Adrenal gland (tissue), 9 donors: ENCODE measurements at regions not wholly inside any gene's neighbourhood (a gene's known extent, or its start where the extent isn't known, plus 50 kb on each side); places are given as distances from the start of the nearest gene placed in this dataset.
"Not testable (repeated sequence)": the region's sequence is repeated elsewhere in the genome, so short reads cannot be mapped to it uniquely, and the experiment has no call there.

ENCODE experiments used
- DNase-seq, 7 donors: peaks; one replicate each; pipeline ENCODE4 v3.0.0-alpha.2; 2019 to 2020
- H3K27ac ChIP-seq, 5 donors: fragments of 200-600 bp; sonication (generic) in 4 of 5; 1 replicate in 3 of 5; 2 replicates in 2 of 5; pipeline versions ENCODE4 v1.5.1 to v1.8.0; 2016 to 2020; ENCODE audit warnings: mild to moderate bottlenecking in 1 of 5
- H3K27me3 ChIP-seq: fragments of 200-600 bp; 2 replicates; pipeline ENCODE4 v1.8.0; 2021
- H3K36me3 ChIP-seq, 2 donors: fragments of 200-600 bp; replicated peaks in 1 of 2; 1 replicate in 1 of 2; 2 replicates in 1 of 2; pipeline versions ENCODE4 v1.5.1 to v1.8.0; 2018 to 2022
- H3K4me1 ChIP-seq, 2 donors: fragments of 200-600 bp; replicated peaks in 1 of 2; 1 replicate in 1 of 2; 2 replicates in 1 of 2; pipeline versions ENCODE4 v1.5.1 to v1.8.0; 2018 to 2021
- H3K4me3 ChIP-seq, 4 donors: fragments of 200-600 bp; sonication (generic) in 3 of 4; one replicate each; pipeline ENCODE4 v1.5.1; 2016 to 2018
- H3K9me3 ChIP-seq, 3 donors: fragments of 200-600 bp; sonication (generic) in 1 of 3; replicated peaks in 1 of 3; 1 replicate in 2 of 3; 2 replicates in 1 of 3; pipeline versions ENCODE4 v1.5.1 to v1.8.0; 2016 to 2021
- CTCF ChIP-seq, 6 experiments: fragments of 450-650 bp in 4 of 6; fragments of 200-600 bp in 2 of 6; sonication (generic) in 1 of 6; IDR thresholded peaks; 1 replicate in 5 of 6; 2 replicates in 1 of 6; pipeline versions ENCODE4 v1.5.1 to v1.8.0; 2016 to 2021; ENCODE audit warnings: antibody characterized with exemption in 6 of 6, mild to moderate bottlenecking in 2 of 6, moderate library complexity in 1 of 6
- POLR2A ChIP-seq, 2 donors: fragments of 450-650 bp; IDR thresholded peaks; one replicate each; pipeline ENCODE4 v1.6.1; 2017; ENCODE audit warnings: antibody characterized with exemption in 2 of 2, mild to moderate bottlenecking in 2 of 2, moderate library complexity in 1 of 2
- WGBS, 4 donors: extraction: QIAGEN DNeasy Blood & Tissue Kit in 2 of 4; methylation state at CpG; one replicate each; pipeline versions ENCODE4 v1.1.5 to v1.1.7; 2013 to 2017; 5-methylcytosine and 5-hydroxymethylcytosine counted together
- intact Hi-C, 2 donors: fragments of 100-400 bp; cut with DNase I; formaldehyde crosslinking; loops; one replicate each; pipeline versions ENCODE4 v1.14.1 to v1.15.0; 2022 to 2023
- donor health status: healthy with polysubstance abuse.
- donor health status: Bipolar disorder and iron deficiency.
- donor health status: DM: yes; HTN: yes; CAD: no.
- donor health status: DM: no; HTN: no; CAD: no.
- donor health status: DM: no; HTN: no; CAD: no.

GRCh38 chr4:159779716-159780115 is 676.8 kb downstream of the RAPGEF2 start:
- 60 to 69% (median 64%) methylated on average over 3 of the region's 3 CpGs for WGBS, 4 donors
- Histone ChIP-seq H3K27ac (no peak overlapping the region), H3K36me3 (no peaks in the 10 kb centered on the region), H3K4me3 (no peak overlapping the region), H3K27me3 (no peaks in the 10 kb centered on the region), H3K4me1 (no peaks in the 10 kb centered on the region), H3K9me3 (no peaks in the 10 kb centered on the region)
- intact Hi-C loops = no loop called here
- DNase-seq = no peak
- TF ChIP-seq POLR2A (IDR thresholded peaks at IDR 0.05) (no peak), CTCF (IDR thresholded peaks at IDR 0.05) (no peak)

GRCh38 chr4:159780196-159780922 is 677.5 kb downstream of the RAPGEF2 start:
- no peaks in the 10 kb centered on the region for H3K36me3 ChIP-seq
- no peak overlapping the region for H3K27ac ChIP-seq
- 85 to 92% (median 86%) methylated on average over 2 of the region's 2 CpGs for WGBS, 4 donors
- TF ChIP-seq CTCF (IDR thresholded peaks at IDR 0.05) = no peak
- TF ChIP-seq POLR2A (IDR thresholded peaks at IDR 0.05) = no peak
- H3K9me3 ChIP-seq = no peaks in the 10 kb centered on the region
- DNase-seq = no peak
- no peaks in the 10 kb centered on the region for H3K4me1 ChIP-seq
- intact Hi-C loops = no loop called here
- no peak overlapping the region for H3K4me3 ChIP-seq
- H3K27me3 ChIP-seq = no peaks in the 10 kb centered on the region

- Histone ChIP-seq H3K36me3 (no peaks in the 10 kb centered on the region), H3K27me3 (no peaks in the 10 kb centered on the region), H3K4me1 (no peaks in the 10 kb centered on the region), H3K4me3 (no peak overlapping the region), H3K9me3 (no peaks in the 10 kb centered on the region), H3K27ac (no peak overlapping the region)
- no peak for DNase-seq
- TF ChIP-seq POLR2A (IDR thresholded peaks at IDR 0.05) (no peak), CTCF (IDR thresholded peaks at IDR 0.05) (no peak)
- intact Hi-C loops = no loop called here
- 85 to 96% (median 92%) methylated on average over 2 of the region's 2 CpGs for WGBS, 4 donors
Observed at GRCh38 chr4:159787901-159788300, 685.0 kb downstream of the RAPGEF2 start.

GRCh38 chr4:159791334-159791733 is 688.5 kb downstream of the RAPGEF2 start:
- 38 to 50% (median 44%) methylated on average over 3 of the region's 3 CpGs for whole genome bisulfite sequencing, 4 donors
- H3K27me3 ChIP-seq = no peaks in the 10 kb centered on the region
- no peak overlapping the region for H3K4me3 ChIP-seq
- TF ChIP-seq POLR2A (IDR thresholded peaks at IDR 0.05) (no peak), CTCF (IDR thresholded peaks at IDR 0.05) (no peak)
- intact Hi-C loops = no loop called here
- no peaks in the 10 kb centered on the region for H3K36me3 ChIP-seq
- no peaks in the 10 kb centered on the region for H3K4me1 ChIP-seq
- DNase-seq = no peak
- H3K27ac ChIP-seq = no peak overlapping the region
- H3K9me3 ChIP-seq = no peaks in the 10 kb centered on the region

- H3K27ac ChIP-seq, H3K4me1 ChIP-seq, intact Hi-C loops, DNase-seq, H3K36me3 ChIP-seq, H3K9me3 ChIP-seq, H3K4me3 ChIP-seq, H3K27me3 ChIP-seq: not testable (repeated sequence)
- 83 to 95% (median 91%) methylated on average over 12 of the region's 12 CpGs; no CpG with 5 or more reads in 1 of the 4 donors for WGBS, 4 donors
Observed at GRCh38 chr4:159804592-159804991, 701.7 kb downstream of the RAPGEF2 start.
